SKM-1 treated with dmso at 0.1 percent for 144 hours (cell line): ENCODE measurements at regions not wholly inside any gene's neighbourhood (a gene's known extent, or its start where the extent isn't known, plus 50 kb on each side); places are given as distances from the start of the nearest gene placed in this dataset.

Source experiments
- DNase-seq: peaks from one replicate; lab custom pipeline; 2025; ENCODE audit not compliant: unreplicated experiment; lab: John Stamatoyannopoulos, UW

GRCh38 chr5:111676926-111677415, 80.0 kb downstream of the NREP start:
- DNase-seq = no peak

- no peak for DNase-seq
These were observed 80.5 kb downstream of the NREP start for GRCh38 chr5:111676466-111676865.

- no peak for DNase-seq
These were observed 81.6 kb downstream of the NREP start for GRCh38 chr5:111675201-111675934.

GRCh38 chr5:111673891-111674626, 82.9 kb downstream of the NREP start:
- DNase-seq = no peak

GRCh38 chr5:111672099-111672498, 84.9 kb downstream of the NREP start:
- DNase-seq = no peak

GRCh38 chr5:111670826-111671492, 86.0 kb downstream of the NREP start:
- no peak for DNase-seq

GRCh38 chr5:111668477-111669414, 88.2 kb downstream of the NREP start:
- DNase-seq = no peak

- no peak for DNase-seq
These were observed 89.8 kb downstream of the NREP start for GRCh38 chr5:111667128-111667736.

GRCh38 chr5:111656580-111656979, 100.4 kb downstream of the NREP start:
- DNase-seq = no peak

GRCh38 chr5:111655169-111655924, 101.6 kb downstream of the NREP start:
- DNase-seq = no peak

GRCh38 chr5:111653408-111653807, 103.6 kb downstream of the NREP start:
- no peak for DNase-seq

- DNase-seq = no peak
These were observed 107.5 kb downstream of the NREP start for GRCh38 chr5:111649516-111649915.

GRCh38 chr5:111645303-111645838, 111.6 kb downstream of the NREP start:
- DNase-seq = no peak

- no peak for DNase-seq
These were observed 113.5 kb downstream of the NREP start for GRCh38 chr5:111643499-111643898.

GRCh38 chr5:111641533-111642233, 115.3 kb downstream of the NREP start:
- DNase-seq = no peak

- no peak for DNase-seq
These were observed 117.1 kb downstream of the NREP start for GRCh38 chr5:111639912-111640311.

- no peak for DNase-seq
These were observed 120.3 kb downstream of the NREP start for GRCh38 chr5:111636736-111637135.

GRCh38 chr5:111635916-111636570, 121.0 kb downstream of the NREP start:
- DNase-seq = no peak
